ENCODE measurements at regions not wholly inside any gene's neighbourhood (a gene's known extent, or its start where the extent isn't known, plus 50 kb on each side); places are given as distances from the start of the nearest gene placed in this dataset.

DNA sequence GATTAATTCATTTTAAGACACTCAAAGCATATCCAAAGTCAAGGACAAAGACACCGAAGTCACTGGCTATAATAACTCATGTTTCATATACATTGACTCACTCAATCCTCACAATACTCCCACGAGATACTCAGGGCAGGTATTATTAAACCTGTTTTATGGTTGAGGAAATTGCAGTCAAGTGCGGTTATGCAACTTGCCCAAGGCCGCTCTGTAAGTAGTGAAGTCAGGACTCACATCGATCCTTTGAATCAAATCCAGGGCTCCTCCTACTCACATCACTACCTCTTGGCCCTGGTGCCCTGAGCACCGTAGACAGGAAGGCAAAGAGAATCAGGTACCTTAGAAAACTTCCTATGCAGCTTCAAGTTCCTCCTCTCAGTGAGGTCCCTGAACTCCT lies 87.8 kb upstream of the APC start:
- H3K27me3 ChIP-seq (ENCODE audit: low read length) = no peaks in the 10 kb centered on the region
- no peak overlapping the region for H3K27ac ChIP-seq (ENCODE audit: low read length)
- no peak overlapping the region for H2AFZ ChIP-seq (ENCODE audit: low read length)
- no peaks in the 10 kb centered on the region for H3K79me2 ChIP-seq (ENCODE audit: low read length)
- H3K9me3 ChIP-seq (ENCODE audit: low read length) = no peaks in the 10 kb centered on the region
- H3K4me2 ChIP-seq (ENCODE audit: low read depth, low read length, poor library complexity, severe bottlenecking) = no peak overlapping the region
- no peaks in the 10 kb centered on the region for H4K20me1 ChIP-seq (ENCODE audit: insufficient read depth, low read depth, low read length)
- H3K4me1 ChIP-seq (ENCODE audit: low read length) = peaks cover 18% of the 10 kb centered on the region
- H3K36me3 ChIP-seq (ENCODE audit: insufficient read depth, low read length) = no peaks in the 10 kb centered on the region
- H3K4me3 ChIP-seq (ENCODE audit: low read length) = no peak overlapping the region
- H3K9me2 ChIP-seq (replicated peaks; ENCODE audit: insufficient read depth, low read length) = no peaks in the 10 kb centered on the region
- no peak for DNase-seq
- no peak overlapping the region for H3K9ac ChIP-seq (ENCODE audit: low read length)

DNA sequence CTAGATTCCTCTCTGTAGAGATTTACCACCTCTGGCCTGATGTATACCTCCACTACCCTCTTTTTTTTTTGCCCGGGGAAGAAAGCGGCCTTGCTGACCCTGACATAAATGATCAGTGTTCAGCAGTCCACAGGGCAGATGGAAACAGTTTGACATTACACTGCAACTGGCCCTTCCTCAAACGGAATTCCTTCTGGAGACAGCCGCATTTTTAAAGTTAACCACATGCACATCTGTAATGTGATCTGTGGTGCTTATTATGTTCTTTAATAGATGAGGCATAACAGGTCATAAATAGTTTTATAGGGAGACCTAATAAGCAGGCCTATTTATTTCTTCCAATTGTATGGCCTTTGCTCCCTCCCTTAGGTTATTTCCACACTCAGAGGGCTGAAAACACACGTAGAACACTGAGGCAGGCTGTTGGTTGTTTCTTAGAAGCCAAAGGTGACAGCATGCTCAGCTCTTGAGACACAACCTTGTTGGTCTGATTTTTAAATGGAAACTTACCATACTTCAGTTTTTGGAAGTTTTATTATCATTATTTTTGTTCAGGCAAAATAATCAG lies 84.0 kb upstream of the APC start:
- H3K9ac ChIP-seq (ENCODE audit: low read length) = no peak overlapping the region
- no peaks in the 10 kb centered on the region for H3K79me2 ChIP-seq (ENCODE audit: low read length)
- H4K20me1 ChIP-seq (ENCODE audit: insufficient read depth, low read depth, low read length) = no peaks in the 10 kb centered on the region
- no peak overlapping the region for H3K4me2 ChIP-seq (ENCODE audit: low read depth, low read length, poor library complexity, severe bottlenecking)
- H3K27me3 ChIP-seq (ENCODE audit: low read length) = no peaks in the 10 kb centered on the region
- peaks cover 10% of the 10 kb centered on the region for H3K4me1 ChIP-seq (ENCODE audit: low read length)
- no peak overlapping the region for H3K27ac ChIP-seq (ENCODE audit: low read length)
- H3K4me3 ChIP-seq (ENCODE audit: low read length) = no peak overlapping the region
- H2AFZ ChIP-seq (ENCODE audit: low read length) = no peak overlapping the region
- no peaks in the 10 kb centered on the region for H3K9me3 ChIP-seq (ENCODE audit: low read length)
- no peaks in the 10 kb centered on the region; the same call in 1 of the 2 replicates for H3K36me3 ChIP-seq (ENCODE audit: insufficient read depth, low read length)
- no peak for DNase-seq
- H3K9me2 ChIP-seq (replicated peaks; ENCODE audit: insufficient read depth, low read length) = no peaks in the 10 kb centered on the region

DNA sequence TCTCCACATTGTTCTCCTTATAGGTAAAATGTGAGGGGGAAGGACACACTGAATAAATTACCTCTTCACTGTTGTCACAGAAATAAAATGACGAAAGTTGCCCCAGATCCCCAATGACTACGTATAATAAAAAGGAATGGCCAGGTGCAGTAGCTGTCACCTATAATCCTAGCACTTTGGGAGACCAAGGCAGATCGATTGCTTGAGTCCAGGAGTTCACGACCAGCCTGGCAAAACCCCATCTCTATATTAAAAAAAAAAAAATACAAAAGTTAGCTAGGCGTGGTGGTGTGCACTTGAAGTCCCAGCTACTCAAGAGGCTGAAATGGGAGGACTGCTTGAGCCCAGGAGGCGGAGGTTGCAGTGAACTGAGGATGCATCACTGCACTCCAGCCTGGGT lies 82.2 kb upstream of the APC start:
- Histone ChIP-seq H3K9ac (ENCODE audit: low read length) (no peak overlapping the region), H2AFZ (ENCODE audit: low read length) (no peak overlapping the region), H3K4me1 (ENCODE audit: low read length) (peaks cover 8% of the 10 kb centered on the region), H4K20me1 (ENCODE audit: insufficient read depth, low read depth, low read length) (no peaks in the 10 kb centered on the region), H3K36me3 (ENCODE audit: insufficient read depth, low read length) (peaks cover 4% of the 10 kb centered on the region; the same call in 1 of the 2 replicates), H3K27me3 (ENCODE audit: low read length) (no peaks in the 10 kb centered on the region), H3K4me3 (ENCODE audit: low read length) (no peak overlapping the region), H3K79me2 (ENCODE audit: low read length) (no peaks in the 10 kb centered on the region), H3K4me2 (ENCODE audit: low read depth, low read length, poor library complexity, severe bottlenecking) (no peak overlapping the region), H3K9me2 (replicated peaks; ENCODE audit: insufficient read depth, low read length) (no peaks in the 10 kb centered on the region), H3K9me3 (ENCODE audit: low read length) (peaks cover 5% of the 10 kb centered on the region), H3K27ac (ENCODE audit: low read length) (no peak overlapping the region)
- no peak for DNase-seq

DNA sequence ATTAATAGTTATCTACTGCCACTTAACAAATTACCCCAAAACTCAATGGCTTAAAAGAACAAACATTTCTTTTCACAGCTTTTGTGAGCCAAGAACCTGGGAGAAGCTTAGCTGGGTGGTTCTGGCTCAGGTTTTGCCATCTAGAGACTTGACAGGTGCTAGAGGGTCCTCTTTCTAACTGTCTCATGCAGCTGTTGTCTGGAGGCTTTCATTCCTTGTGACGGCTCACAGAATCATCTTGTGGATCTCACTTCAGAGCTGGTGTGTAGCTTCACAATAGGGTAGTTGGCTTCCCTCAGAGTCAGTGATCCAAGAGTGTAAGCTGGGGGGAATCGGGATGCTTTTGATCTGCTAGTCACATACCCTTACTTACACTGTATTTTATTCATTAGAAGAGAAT lies 81.2 kb upstream of the APC start:
- H3K4me2 ChIP-seq (ENCODE audit: low read depth, low read length, poor library complexity, severe bottlenecking) = no peak overlapping the region
- no peaks in the 10 kb centered on the region for H4K20me1 ChIP-seq (ENCODE audit: insufficient read depth, low read depth, low read length)

DNA sequence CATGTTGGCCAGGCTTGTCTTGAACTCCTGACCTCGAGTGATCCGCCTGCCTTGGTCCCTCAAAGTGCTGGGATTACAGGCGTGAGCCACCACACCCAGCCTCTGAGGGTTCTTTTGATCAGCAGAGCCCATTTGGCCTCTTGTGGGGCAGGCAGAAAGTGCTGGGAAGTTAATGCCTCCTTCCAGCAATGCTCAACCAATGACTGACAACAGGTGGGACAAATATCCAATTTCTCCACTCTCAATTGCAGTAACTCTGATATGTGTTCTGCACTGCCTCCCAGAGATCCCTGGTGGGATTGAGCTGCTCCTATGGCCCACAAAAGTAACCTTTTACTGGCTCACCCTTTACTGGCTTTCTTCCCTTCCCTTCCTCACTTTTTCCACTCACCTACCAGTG lies 79.9 kb upstream of the APC start:
- H3K9me3 ChIP-seq (ENCODE audit: low read length) = peaks cover 7% of the 10 kb centered on the region
- peaks cover 6% of the 10 kb centered on the region; the same call in 1 of the 2 replicates for H3K36me3 ChIP-seq (ENCODE audit: insufficient read depth, low read length)
- H3K9me2 ChIP-seq (replicated peaks; ENCODE audit: insufficient read depth, low read length) = no peaks in the 10 kb centered on the region
- peaks cover 16% of the 10 kb centered on the region for H3K4me1 ChIP-seq (ENCODE audit: low read length)
- no peaks in the 10 kb centered on the region for H3K79me2 ChIP-seq (ENCODE audit: low read length)
- H3K4me2 ChIP-seq (ENCODE audit: low read depth, low read length, poor library complexity, severe bottlenecking) = no peak overlapping the region
- H3K9ac ChIP-seq (ENCODE audit: low read length) = no peak overlapping the region
- no peak overlapping the region for H3K4me3 ChIP-seq (ENCODE audit: low read length)
- H2AFZ ChIP-seq (ENCODE audit: low read length) = no peak overlapping the region
- no peaks in the 10 kb centered on the region for H4K20me1 ChIP-seq (ENCODE audit: insufficient read depth, low read depth, low read length)
- no peak for DNase-seq
- no peaks in the 10 kb centered on the region for H3K27me3 ChIP-seq (ENCODE audit: low read length)
- no peak overlapping the region for H3K27ac ChIP-seq (ENCODE audit: low read length)

More for the DNA sequence above, 81.2 kb upstream of the APC start:
- Histone ChIP-seq H3K9me2 (replicated peaks; ENCODE audit: insufficient read depth, low read length) (no peaks in the 10 kb centered on the region), H3K36me3 (ENCODE audit: insufficient read depth, low read length) (peaks cover 6% of the 10 kb centered on the region; the same call in 1 of the 2 replicates), H3K9ac (ENCODE audit: low read length) (no peak overlapping the region), H2AFZ (ENCODE audit: low read length) (no peak overlapping the region), H3K27ac (ENCODE audit: low read length) (no peak overlapping the region), H3K4me3 (ENCODE audit: low read length) (no peak overlapping the region), H3K9me3 (ENCODE audit: low read length) (peaks cover 7% of the 10 kb centered on the region), H3K27me3 (ENCODE audit: low read length) (no peaks in the 10 kb centered on the region), H3K79me2 (ENCODE audit: low read length) (no peaks in the 10 kb centered on the region), H3K4me1 (ENCODE audit: low read length) (peaks cover 8% of the 10 kb centered on the region)
- DNase-seq = no peak

DNA sequence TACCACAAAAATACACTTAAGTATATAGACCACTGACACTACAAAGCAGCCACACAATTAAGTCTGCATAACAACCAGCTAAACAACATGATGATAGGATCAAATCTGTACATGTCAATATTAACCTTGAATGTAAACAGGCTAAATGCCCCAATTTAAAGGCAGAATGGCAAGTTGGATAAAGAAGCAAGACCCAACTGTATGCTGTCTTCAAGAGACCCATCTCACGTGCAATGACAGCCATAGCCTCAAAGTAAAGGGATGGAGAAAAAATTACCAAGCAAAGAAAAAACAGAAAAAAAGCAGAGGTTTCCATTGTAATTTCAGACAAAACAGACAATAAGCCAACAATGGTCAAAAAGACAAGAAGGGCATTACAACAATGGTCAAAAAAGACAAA lies 77.3 kb upstream of the APC start:
- H2AFZ ChIP-seq (ENCODE audit: low read length) = no peak overlapping the region
- H3K27ac ChIP-seq (ENCODE audit: low read length) = no peak overlapping the region
- no peak for DNase-seq
- peaks cover 7% of the 10 kb centered on the region for H3K9me3 ChIP-seq (ENCODE audit: low read length)
- no peak overlapping the region for H3K9ac ChIP-seq (ENCODE audit: low read length)
- no peaks in the 10 kb centered on the region for H3K9me2 ChIP-seq (replicated peaks; ENCODE audit: insufficient read depth, low read length)
- H3K4me3 ChIP-seq (ENCODE audit: low read length) = no peak overlapping the region
- peaks cover 24% of the 10 kb centered on the region for H3K4me1 ChIP-seq (ENCODE audit: low read length)
- H3K4me2 ChIP-seq (ENCODE audit: low read depth, low read length, poor library complexity, severe bottlenecking) = no peak overlapping the region
- no peaks in the 10 kb centered on the region for H3K79me2 ChIP-seq (ENCODE audit: low read length)
- H3K27me3 ChIP-seq (ENCODE audit: low read length) = no peaks in the 10 kb centered on the region
- no peaks in the 10 kb centered on the region for H4K20me1 ChIP-seq (ENCODE audit: insufficient read depth, low read depth, low read length)
- peaks cover 6% of the 10 kb centered on the region; the same call in 1 of the 2 replicates for H3K36me3 ChIP-seq (ENCODE audit: insufficient read depth, low read length)

DNA sequence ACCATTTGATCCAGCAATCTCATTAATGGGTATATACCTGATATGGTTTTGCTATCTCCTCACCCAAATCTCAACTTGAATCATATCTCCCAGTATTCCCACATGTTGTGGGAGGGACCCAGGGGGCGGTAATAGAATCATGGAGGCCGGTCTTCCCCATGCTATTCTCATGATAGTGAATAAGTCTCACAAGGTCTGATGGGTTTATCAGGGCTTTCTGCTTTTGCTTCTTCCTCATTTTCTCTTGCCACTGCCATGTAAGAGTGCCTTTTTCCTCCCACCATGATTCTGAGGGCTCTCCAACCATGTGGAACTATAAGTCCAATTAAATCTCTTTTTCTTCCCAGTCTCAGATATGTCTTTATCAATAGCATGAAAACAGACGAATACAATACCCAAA lies 74.5 kb upstream of the APC start:
- no peaks in the 10 kb centered on the region for H3K9me2 ChIP-seq (replicated peaks; ENCODE audit: insufficient read depth, low read length)
- no peaks in the 10 kb centered on the region for H3K79me2 ChIP-seq (ENCODE audit: low read length)
- H3K27me3 ChIP-seq (ENCODE audit: low read length) = no peaks in the 10 kb centered on the region
- peak overlapping the region; percentile 14 for H3K4me2 ChIP-seq (ENCODE audit: low read depth, low read length, poor library complexity, severe bottlenecking)
- H3K36me3 ChIP-seq (ENCODE audit: insufficient read depth, low read length) = peaks cover 6% of the 10 kb centered on the region; the same call in 1 of the 2 replicates
- no peak for DNase-seq
- H3K9ac ChIP-seq (ENCODE audit: low read length) = no peak overlapping the region
- H3K4me1 ChIP-seq (ENCODE audit: low read length) = peaks cover 29% of the 10 kb centered on the region
- peak overlapping the region; percentile 29; the same call in 1 of the 2 replicates for H3K27ac ChIP-seq (ENCODE audit: low read length)
- no peaks in the 10 kb centered on the region for H4K20me1 ChIP-seq (ENCODE audit: insufficient read depth, low read depth, low read length)
- peaks cover 7% of the 10 kb centered on the region for H3K9me3 ChIP-seq (ENCODE audit: low read length)
- H2AFZ ChIP-seq (ENCODE audit: low read length) = 0 out of 2 replicates have a peak overlapping the region, but pooled peaks have one; percentile 35
- H3K4me3 ChIP-seq (ENCODE audit: low read length) = no peak overlapping the region

DNA sequence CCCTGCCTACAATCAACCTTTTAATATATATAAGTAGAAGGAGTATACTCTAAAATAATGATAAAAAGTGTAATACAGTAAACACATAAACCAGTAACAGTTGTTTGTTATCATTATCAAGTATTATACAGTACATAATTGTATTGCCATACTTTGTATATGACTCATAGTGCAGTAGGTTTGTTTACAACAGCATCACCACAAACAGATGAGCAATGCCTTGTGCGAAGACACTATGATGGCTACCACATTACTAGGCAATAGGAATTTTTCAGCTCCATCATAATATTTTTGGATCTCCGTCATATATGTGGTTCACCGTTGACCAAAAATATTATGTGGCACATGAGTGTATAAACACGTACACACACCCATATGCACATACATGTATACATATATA lies 69.7 kb upstream of the APC start:
- no peak overlapping the region for H3K27ac ChIP-seq (ENCODE audit: low read length)
- no peaks in the 10 kb centered on the region for H3K9me3 ChIP-seq (ENCODE audit: low read length)
- H3K9ac ChIP-seq (ENCODE audit: low read length) = no peak overlapping the region
- H3K79me2 ChIP-seq (ENCODE audit: low read length) = no peaks in the 10 kb centered on the region
- no peaks in the 10 kb centered on the region for H3K9me2 ChIP-seq (replicated peaks; ENCODE audit: insufficient read depth, low read length)
- H3K4me2 ChIP-seq (ENCODE audit: low read depth, low read length, poor library complexity, severe bottlenecking) = no peak overlapping the region
- H3K4me3 ChIP-seq (ENCODE audit: low read length) = no peak overlapping the region
- no peaks in the 10 kb centered on the region for H3K36me3 ChIP-seq (ENCODE audit: insufficient read depth, low read length)
- peaks cover 27% of the 10 kb centered on the region for H3K4me1 ChIP-seq (ENCODE audit: low read length)
- no peaks in the 10 kb centered on the region for H4K20me1 ChIP-seq (ENCODE audit: insufficient read depth, low read depth, low read length)
- no peak overlapping the region for H2AFZ ChIP-seq (ENCODE audit: low read length)
- DNase-seq = no peak
- no peaks in the 10 kb centered on the region for H3K27me3 ChIP-seq (ENCODE audit: low read length)

Data from Karpas-422 (cell line).